Peyer's patch (tissue), 4 donors: ENCODE measurements at regions not wholly inside any gene's neighbourhood (a gene's known extent, or its start where the extent isn't known, plus 50 kb on each side); places are given as distances from the start of the nearest gene placed in this dataset.
A peak's percentile ranks its signal among the peaks of the same experiment; 100 is the strongest.

Experiments used
- DNase-seq, 3 donors: peaks; one replicate each; pipeline ENCODE4 v3.0.0-alpha.2; 2017 to 2019
- H3K27ac ChIP-seq, 4 donors: fragments of 200-600 bp; sonication (generic); one replicate each; pipeline ENCODE4 v1.5.1; 2016 to 2019
- H3K27me3 ChIP-seq, 2 donors: fragments of 200-600 bp; sonication (generic); one replicate each; pipeline ENCODE4 v1.5.1; 2019
- H3K36me3 ChIP-seq, 3 donors: fragments of 200-600 bp; sonication (generic); one replicate each; pipeline ENCODE4 v1.5.1; 2016 to 2019
- H3K4me1 ChIP-seq, 4 donors: fragments of 200-600 bp; sonication (generic); one replicate each; pipeline ENCODE4 v1.5.1; 2016 to 2019
- H3K4me3 ChIP-seq, 4 donors: fragments of 200-600 bp; sonication (generic); 1 replicate in 3 of 4; 2 replicates in 1 of 4; pipeline ENCODE4 v1.5.1; 2016 to 2019; ENCODE audit warnings: mild to moderate bottlenecking in 1 of 4
- H3K9me3 ChIP-seq, 4 donors: fragments of 200-600 bp; sonication (generic); one replicate each; pipeline ENCODE4 v1.5.1; 2016 to 2019; ENCODE audit warnings: mild to moderate bottlenecking in 1 of 4
- CTCF ChIP-seq, 6 experiments: fragments of 450-650 bp in 4 of 6; fragments of 200-600 bp in 2 of 6; sonication (generic) in 1 of 6; IDR thresholded peaks; one replicate each; pipeline ENCODE4 v1.5.1; 2017 to 2019; ENCODE audit warnings: antibody characterized with exemption in 6 of 6, mild to moderate bottlenecking in 3 of 6, moderate library complexity in 1 of 6
- POLR2A ChIP-seq, 2 donors: fragments of 450-650 bp; IDR thresholded peaks; one replicate each; pipeline ENCODE4 v1.5.1; 2017; ENCODE audit warnings: antibody characterized with exemption in 2 of 2, mild to moderate bottlenecking in 2 of 2, moderate library complexity in 2 of 2

GRCh38 chr20:6707321-6707831 lies 60.1 kb upstream of the BMP2 start:
- peak overlapping the region in 3 of 4 donors; percentile 47 to 90 (median 75) for H3K27ac ChIP-seq
- no peaks in the 10 kb centered on the region for H3K9me3 ChIP-seq
- H3K4me3 ChIP-seq: no peak overlapping the region
- H3K36me3 ChIP-seq: no peaks in the 10 kb centered on the region
- TF ChIP-seq CTCF (IDR thresholded peaks at IDR 0.05) (no peak), POLR2A (IDR thresholded peaks at IDR 0.05) (no peak)
- H3K4me1 ChIP-seq: peaks cover 0 to 68% (median 5%) of the 10 kb centered on the region in 4 donors
- no peaks in the 10 kb centered on the region for H3K27me3 ChIP-seq
- no peak for DNase-seq

- H3K9me3 ChIP-seq: no peaks in the 10 kb centered on the region
- peak overlapping the region in 2 of 4 donors; percentile 75 to 90 for H3K27ac ChIP-seq
- peaks cover 0 to 75% (median 5%) of the 10 kb centered on the region in 4 donors for H3K4me1 ChIP-seq
- H3K4me3 ChIP-seq: no peak overlapping the region
- no peaks in the 10 kb centered on the region for H3K27me3 ChIP-seq
- DNase-seq: peak in 1 of 3 donors; percentile 56
- H3K36me3 ChIP-seq: no peaks in the 10 kb centered on the region
- TF ChIP-seq CTCF (IDR thresholded peaks at IDR 0.05) (no peak), POLR2A (IDR thresholded peaks at IDR 0.05) (no peak)
Observed at GRCh38 chr20:6705926-6706548, 61.4 kb upstream of the BMP2 start.

DNA sequence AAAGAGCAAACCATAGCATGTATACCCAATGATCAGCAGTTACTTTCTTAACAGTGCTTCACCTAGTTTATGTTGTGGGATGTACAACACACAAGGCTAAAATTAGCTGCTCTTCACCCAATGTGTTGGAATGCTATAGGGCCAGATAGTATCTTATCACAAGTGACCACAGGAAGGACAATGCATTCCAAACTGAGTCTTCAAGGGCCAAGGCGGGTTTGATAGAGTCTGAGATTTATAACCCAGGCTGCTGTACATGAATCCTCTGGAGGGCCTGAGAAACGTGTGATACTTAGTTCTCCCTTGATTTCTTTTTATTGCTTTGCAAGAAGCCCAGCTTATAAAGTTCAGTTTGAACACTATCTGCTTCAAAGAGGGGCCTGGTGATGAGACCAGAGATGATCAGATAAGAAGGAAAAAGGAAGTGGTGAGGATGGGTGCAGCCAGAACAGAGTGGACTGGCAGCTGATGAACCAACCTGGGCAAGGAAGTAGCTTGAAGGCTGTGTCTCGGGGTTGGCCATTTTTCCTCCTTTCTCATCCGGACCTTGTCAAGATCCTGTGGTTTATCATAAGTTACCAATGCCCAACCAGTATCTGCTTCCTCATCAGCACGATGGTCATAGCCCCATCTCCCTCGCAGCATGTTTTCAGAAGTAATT lies 62.2 kb upstream of the BMP2 start:
- no peaks in the 10 kb centered on the region for H3K9me3 ChIP-seq
- H3K27ac ChIP-seq: peak overlapping the region in 3 of 4 donors; percentile 50 to 90 (median 75)
- H3K27me3 ChIP-seq: no peaks in the 10 kb centered on the region
- H3K4me3 ChIP-seq: no peak overlapping the region
- no peak for DNase-seq
- H3K4me1 ChIP-seq: peaks cover 0 to 67% (median 5%) of the 10 kb centered on the region in 4 donors
- TF ChIP-seq CTCF (IDR thresholded peaks at IDR 0.05) (no peak), POLR2A (IDR thresholded peaks at IDR 0.05) (no peak)
- no peaks in the 10 kb centered on the region for H3K36me3 ChIP-seq

GRCh38 chr20:6704132-6704861 lies 63.2 kb upstream of the BMP2 start:
- H3K4me1 ChIP-seq: peaks cover 0 to 63% (median 5%) of the 10 kb centered on the region in 4 donors

More at GRCh38 chr20:6704132-6704861, 63.2 kb upstream of the BMP2 start:
- no peaks in the 10 kb centered on the region for H3K27me3 ChIP-seq
- no peaks in the 10 kb centered on the region for H3K36me3 ChIP-seq
- no peak overlapping the region for H3K4me3 ChIP-seq
- DNase-seq: peak in 1 of 3 donors; percentile 52
- H3K27ac ChIP-seq: peak overlapping the region in 3 of 4 donors; percentile 50 to 90 (median 75)
- H3K9me3 ChIP-seq: no peaks in the 10 kb centered on the region
- TF ChIP-seq POLR2A (IDR thresholded peaks at IDR 0.05) (no peak), CTCF (IDR thresholded peaks at IDR 0.05) (no peak)
